Embryonic facial prominence (tissue), 1 donor: ENCODE measurements at regions not wholly inside any gene's neighbourhood (a gene's known extent, or its start where the extent isn't known, plus 50 kb on each side); places are given as distances from the start of the nearest gene placed in this dataset.
A peak's percentile ranks its signal among the peaks of the same experiment; 100 is the strongest.

ENCODE experiments used
- DNase-seq: peaks from one replicate; pipeline ENCODE4 v3.0.0-alpha.2; 2016; ENCODE audit errors: extremely low spot score

GRCh38 chr20:48276021-48276342, 490.7 kb upstream of the SULF2 start:
- no peak for DNase-seq

DNA sequence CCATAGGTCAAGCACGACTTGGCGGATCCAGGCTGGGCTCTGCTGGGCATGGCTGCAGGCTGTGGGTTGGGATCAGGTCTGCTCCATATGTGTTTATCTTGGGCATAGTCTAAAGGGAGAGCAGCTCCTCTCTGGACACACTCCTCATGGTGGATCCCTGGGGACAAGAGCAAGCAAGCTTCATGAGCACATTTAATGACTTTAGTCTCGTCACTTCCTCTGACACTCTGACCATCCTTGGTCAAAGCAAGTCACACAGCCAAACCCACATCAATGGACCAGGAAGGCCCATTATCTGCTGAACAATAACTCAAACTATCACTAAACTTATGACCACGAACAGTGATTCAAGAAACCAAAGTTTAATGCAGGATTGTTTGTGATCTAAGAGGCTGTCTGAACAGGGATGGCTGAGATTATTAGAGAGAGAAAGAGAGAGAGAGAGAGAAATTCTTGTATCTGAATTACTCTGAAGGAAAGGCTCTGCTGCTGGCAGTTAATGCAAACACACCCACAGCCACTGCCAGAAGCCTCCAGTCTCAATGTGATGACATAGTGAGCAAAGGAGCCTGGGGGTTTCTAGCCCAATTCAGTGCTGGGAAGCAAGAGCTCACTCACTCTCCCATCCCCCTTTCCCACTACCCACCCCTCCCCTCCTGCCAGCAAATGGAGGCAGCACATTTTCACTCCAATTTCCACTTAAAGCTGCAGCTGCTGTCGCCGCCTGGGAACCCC, 490.2 kb upstream of the SULF2 start:
- DNase-seq: peak; percentile 53

DNA sequence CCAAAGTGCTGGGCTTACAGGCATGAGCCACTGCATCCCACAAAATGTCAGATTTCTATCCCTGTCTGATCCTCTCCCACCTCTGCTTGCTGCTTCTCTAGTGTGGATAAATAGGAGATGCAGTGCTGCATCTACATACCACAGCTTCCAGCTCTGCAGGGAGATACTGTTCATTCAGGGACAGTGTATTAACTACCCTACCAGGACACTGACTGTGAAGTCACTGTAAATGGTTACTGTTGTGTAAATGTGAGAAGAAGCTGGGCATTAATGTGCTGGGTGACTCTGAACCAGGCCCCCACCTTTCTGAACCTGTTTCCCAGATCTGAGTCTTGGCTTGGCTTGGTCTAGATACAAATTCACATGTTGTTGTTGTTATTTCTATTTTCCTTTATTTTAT, 488.6 kb upstream of the SULF2 start:
- DNase-seq: no peak

DNA sequence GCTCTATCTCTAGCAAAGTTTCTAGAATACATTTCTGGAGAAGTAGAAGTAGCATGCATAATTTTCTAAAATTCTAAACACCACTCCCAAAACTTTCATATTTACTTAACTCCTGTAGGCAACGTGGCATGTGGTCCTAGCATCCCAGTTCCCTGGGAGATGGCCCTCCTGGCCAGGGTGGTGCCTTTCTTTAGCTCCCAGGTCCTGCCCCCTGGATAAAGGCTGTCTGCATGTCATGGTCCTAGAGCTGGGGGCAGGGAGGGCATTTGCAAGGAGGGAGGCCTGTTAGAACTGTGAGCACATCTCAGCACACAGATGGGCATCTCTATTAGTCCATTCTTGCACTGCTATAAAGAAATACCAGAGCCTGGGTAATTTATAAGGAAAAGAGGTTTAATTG, 485.6 kb upstream of the SULF2 start:
- no peak for DNase-seq

DNA sequence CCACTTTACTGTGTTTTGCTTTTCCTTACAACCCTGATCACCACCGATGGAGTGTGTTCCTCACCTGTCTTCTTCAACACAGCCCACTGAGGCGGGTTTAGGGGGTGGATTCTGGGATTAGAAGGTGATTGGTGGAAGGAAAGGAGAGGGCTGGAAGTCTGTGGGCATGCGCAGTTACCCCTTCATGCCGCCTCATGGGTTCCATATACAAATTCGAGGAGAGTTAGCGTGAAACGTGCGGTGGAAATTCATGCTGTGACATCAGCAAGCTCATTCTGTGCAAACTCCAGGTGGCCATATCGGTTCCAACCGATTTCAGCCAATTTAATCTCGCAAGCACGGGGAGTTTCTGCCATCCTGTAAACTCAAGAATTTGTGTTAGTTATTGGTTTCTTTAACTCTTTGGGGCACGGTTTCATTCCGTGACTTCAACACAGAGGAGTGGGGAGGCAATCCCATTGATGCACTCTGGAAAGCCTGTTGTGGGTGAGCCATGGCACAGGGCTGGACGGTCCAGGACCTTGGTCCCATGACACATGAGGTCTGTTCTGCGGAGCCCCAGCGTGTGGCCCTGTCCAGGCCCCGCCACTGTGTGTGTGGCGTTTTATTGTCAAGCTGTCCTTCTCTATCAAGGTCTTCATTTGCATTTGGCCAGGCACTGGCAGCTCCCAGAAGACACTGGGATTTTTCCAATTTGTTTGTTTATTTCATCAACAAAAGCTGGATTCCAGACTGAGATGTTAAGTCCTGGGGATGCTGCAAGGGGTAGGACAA, 482.8 kb upstream of the SULF2 start:
- DNase-seq: no peak

DNA sequence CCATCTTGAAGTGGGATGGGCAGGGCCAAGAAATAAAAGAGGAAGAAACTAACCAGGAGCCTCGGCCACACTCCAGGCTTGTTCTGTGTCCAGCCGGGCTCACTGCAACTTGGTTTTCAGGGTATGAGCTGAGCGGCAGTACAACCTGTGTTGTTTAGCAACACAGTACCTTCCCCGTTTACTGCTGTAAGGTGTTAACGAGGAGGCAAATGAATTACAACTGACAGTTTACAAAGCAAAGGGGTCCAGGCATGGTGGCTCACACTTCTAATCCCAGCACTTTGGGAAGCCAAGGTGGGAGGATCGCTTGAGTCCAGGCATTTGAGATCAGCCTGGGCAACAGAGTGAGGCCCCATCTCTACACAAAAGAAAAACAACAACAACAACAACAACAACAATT, 481.3 kb upstream of the SULF2 start:
- DNase-seq: no peak

DNA sequence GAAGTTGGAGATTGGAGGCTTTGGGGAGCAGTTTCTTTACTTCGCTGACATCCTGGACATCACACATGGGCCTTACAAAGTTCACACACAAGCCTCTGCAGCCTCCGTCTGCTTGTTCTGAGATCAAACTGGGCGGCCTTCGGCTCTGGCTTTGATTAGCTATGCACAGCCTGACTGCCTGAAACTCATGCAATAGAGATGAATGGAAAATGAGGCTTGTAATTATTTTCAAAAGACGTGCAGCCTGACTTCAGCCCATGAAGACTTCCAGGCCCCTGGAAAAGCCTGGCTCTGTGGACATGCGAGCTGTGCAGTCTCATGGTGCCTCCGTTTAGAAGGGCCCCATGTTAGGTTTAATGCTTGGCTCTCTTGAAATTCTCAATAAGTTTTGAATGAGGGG, 480.5 kb upstream of the SULF2 start:
- DNase-seq: no peak

- no peak for DNase-seq
These were observed 477.7 kb upstream of the SULF2 start for GRCh38 chr20:48262955-48263354.

DNA sequence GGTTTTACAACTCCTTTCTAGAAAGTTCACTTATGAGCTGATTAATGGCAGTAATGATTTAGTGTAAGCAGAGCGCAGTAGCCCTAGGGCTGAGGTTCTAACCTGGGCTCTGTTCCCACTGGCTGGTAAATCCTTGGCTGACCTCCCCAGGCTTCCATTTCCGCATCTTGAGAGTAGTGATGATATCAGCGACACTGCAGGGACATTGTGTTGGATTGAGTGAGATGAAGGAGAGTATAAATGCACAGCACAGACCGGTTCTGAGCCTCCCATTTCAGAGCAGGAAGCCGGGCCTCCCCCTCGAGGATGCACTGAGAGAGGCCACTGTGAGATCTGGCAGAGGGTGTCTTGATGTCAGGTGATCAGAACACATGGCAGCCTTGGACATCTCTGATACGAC, 477.2 kb upstream of the SULF2 start:
- DNase-seq: no peak

GRCh38 chr20:48261398-48261910, 476.2 kb upstream of the SULF2 start:
- no peak for DNase-seq

DNA sequence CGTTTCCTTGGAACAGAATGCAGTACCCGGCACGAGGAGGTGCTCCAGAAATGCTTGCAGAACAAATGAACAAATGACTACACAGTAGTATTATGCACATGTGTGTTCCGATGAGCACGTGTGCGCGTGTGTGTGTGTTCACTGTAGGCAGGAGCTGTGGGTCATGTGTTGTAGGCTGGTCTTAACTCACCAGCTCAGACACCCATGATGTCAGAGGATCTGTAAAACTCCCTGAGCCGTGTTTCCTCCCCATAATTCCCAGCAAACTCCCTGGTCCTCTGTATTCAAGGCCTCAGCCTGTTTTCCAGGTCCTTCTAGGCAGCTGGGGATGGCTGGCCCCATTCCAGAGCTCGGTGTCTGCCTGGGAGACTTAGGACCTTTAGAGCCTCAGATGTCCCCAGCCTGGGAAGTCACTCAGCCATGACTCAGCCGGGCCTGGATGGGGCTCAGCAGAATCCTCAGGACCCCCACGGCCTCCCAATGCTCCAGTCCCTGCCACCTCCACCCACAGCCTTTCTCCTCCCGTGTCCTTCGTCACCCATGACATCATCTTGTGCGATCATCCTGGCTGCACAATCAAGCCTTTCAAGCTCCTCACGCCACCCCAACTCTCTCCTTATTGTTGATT, 475.0 kb upstream of the SULF2 start:
- no peak for DNase-seq

DNA sequence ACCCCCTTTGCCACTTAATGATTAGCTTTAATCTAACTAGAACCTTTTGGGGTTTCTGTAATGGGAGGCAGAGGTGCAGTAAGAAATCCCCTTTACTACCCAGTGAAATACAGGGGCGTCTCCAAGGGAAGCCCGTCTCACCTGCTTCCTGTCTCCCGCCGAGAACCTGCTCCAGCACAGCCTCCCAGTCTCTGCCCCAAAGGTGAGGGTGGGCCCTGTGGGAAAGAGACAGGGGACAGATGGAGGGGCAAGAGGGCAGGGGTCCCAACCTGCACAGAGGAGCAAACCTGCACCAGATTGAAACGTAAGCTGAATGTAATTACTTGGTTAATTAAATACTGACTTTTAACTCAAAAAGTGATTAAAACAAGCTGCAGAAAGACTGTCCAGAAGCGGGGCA, 474.2 kb upstream of the SULF2 start:
- DNase-seq: no peak

- DNase-seq: no peak
These were observed 472.6 kb upstream of the SULF2 start for GRCh38 chr20:48257833-48258232.

GRCh38 chr20:48247961-48248360, 462.7 kb upstream of the SULF2 start:
- DNase-seq: no peak

GRCh38 chr20:48246061-48246790, 460.9 kb upstream of the SULF2 start:
- DNase-seq: no peak

DNA sequence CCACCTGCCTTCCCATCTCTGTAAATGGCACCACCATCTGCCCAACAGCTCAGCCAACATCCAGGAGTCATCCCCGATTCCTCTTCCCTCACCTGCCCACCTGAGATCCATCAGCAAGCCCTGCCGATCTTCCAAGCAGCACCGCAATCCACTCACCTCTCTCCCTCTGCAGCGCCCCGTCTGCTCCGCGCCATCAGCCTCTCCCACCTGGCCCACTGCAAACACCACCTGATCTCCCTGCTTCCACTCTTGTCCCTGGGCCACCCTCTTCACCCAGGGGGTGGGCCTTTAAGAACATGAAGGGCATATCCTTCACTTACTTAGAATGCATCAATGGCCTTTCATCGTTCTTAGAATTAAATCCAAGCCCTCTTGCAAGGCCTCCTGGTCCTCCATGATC, 457.3 kb upstream of the SULF2 start:
- no peak for DNase-seq

DNA sequence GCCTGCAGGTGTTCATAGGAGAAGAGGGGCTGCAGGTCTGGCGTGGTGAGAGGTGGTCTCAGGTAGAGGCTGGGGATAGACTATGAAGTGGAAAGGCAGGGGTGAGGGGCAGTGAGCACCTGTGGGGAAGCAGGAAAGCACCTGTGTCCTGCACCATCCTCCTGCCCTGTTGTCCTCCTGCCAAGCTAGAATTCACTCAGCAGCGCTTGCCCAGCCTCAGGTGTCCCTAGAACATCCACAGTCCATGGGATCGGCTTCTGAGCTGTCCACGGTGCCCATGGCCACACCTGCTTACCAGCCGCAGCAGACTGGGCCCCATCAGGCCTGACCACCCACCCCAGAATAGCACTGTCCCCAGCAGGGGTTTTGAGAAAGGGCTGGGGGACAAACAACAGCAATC, 456.2 kb upstream of the SULF2 start:
- DNase-seq: no peak

- no peak for DNase-seq
These were observed 453.5 kb upstream of the SULF2 start for GRCh38 chr20:48238781-48239180.

DNA sequence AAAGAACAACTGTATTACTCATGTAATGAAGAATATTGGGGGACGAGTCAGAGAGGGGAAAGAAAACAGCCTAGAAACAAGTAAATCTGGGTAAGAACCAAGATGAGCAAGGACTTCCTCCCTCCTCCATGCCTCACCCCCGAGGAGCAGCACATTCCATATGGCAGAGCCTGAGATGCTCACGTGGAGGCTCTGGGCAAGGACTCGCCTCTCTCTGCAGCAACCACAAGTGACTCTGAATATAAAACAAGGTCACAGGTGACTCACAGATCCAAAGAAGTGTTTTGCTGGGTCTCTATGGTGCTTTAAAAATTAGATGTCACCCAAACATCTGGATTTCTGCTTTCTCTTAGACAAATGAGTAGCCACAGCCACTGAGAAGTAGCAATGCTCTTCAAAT, 453.0 kb upstream of the SULF2 start:
- DNase-seq: no peak

GRCh38 chr20:48236000-48236970, 451.0 kb upstream of the SULF2 start:
- DNase-seq: no peak

DNA sequence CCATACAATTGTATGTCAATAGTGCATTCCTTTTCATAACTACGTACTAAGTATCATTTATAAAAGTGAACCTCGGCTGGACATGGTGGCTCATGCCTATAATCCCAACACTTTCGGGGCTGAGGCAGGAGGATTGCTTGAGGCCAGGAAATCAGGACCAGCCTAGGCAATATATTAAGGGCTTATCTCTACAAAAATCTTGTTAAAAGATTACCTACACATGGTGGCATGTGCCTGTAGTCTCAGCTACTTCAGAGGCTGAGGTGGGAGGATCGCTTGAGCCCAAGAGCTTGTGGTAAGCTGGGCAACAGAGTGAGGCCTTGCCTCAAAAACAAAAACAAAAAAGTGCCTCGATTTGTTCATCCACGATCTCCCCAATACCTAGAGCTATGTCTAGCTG, 449.7 kb upstream of the SULF2 start:
- no peak for DNase-seq
